Keratinocyte (primary cell): ENCODE measurements at regions not wholly inside any gene's neighbourhood (a gene's known extent, or its start where the extent isn't known, plus 50 kb on each side); places are given as distances from the start of the nearest gene placed in this dataset.

Experiments used
- EZH2 ChIP-seq: IDR thresholded peaks from one replicate; pipeline ENCODE4 v1.6.1; 2012; ENCODE audit warnings: inconsistent platforms, mild to moderate bottlenecking, low read length, moderate library complexity
- TF ChIP-seq, protein P1 (sequence below), 3 experiments: IDR thresholded peaks in 1 of 3; conservative IDR thresholded peaks in 1 of 3; optimal IDR thresholded peaks in 1 of 3; 2 replicates in 2 of 3; 3 replicates in 1 of 3; pipeline versions ENCODE3 to v1.5.1; 2011; ENCODE audit warnings: low read length in 3 of 3, mild to moderate bottlenecking in 3 of 3, moderate library complexity in 2 of 3, control low read depth in 1 of 3, inconsistent platforms in 1 of 3; ENCODE audit not compliant: insufficient read depth in 2 of 3; ENCODE audit errors: extremely low read depth in 1 of 3

GRCh38 chr2:120629241-120629895, 106.3 kb upstream of the GLI2 start:
- TF ChIP-seq, protein P1, sequence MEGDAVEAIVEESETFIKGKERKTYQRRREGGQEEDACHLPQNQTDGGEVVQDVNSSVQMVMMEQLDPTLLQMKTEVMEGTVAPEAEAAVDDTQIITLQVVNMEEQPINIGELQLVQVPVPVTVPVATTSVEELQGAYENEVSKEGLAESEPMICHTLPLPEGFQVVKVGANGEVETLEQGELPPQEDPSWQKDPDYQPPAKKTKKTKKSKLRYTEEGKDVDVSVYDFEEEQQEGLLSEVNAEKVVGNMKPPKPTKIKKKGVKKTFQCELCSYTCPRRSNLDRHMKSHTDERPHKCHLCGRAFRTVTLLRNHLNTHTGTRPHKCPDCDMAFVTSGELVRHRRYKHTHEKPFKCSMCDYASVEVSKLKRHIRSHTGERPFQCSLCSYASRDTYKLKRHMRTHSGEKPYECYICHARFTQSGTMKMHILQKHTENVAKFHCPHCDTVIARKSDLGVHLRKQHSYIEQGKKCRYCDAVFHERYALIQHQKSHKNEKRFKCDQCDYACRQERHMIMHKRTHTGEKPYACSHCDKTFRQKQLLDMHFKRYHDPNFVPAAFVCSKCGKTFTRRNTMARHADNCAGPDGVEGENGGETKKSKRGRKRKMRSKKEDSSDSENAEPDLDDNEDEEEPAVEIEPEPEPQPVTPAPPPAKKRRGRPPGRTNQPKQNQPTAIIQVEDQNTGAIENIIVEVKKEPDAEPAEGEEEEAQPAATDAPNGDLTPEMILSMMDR (optimal IDR thresholded peaks at IDR 0.05 in 1 of 3, IDR thresholded peaks at IDR 0.05 in 1 of 3, conservative IDR thresholded peaks at IDR 0.05 in 1 of 3; ENCODE audit: extremely low read depth in 1 of 3, insufficient read depth in 2 of 3, low read length in 3 of 3), result no peak
- TF ChIP-seq EZH2, result no peak
